Upper lobe of left lung (tissue), 4 donors: ENCODE measurements at regions not wholly inside any gene's neighbourhood (a gene's known extent, or its start where the extent isn't known, plus 50 kb on each side); places are given as distances from the start of the nearest gene placed in this dataset.

Experiments used
- CTCF ChIP-seq, 6 experiments: fragments of 450-650 bp in 4 of 6; fragments of 200-600 bp in 2 of 6; sonication (generic) in 2 of 6; IDR thresholded peaks; one replicate each; pipeline ENCODE4 v1.5.1; 2016 to 2019; ENCODE audit warnings: antibody characterized with exemption in 6 of 6
- POLR2A ChIP-seq, 4 donors: fragments of 450-650 bp; IDR thresholded peaks; one replicate each; pipeline ENCODE4 v1.5.1; 2016 to 2017; ENCODE audit warnings: antibody characterized with exemption in 4 of 4, mild to moderate bottlenecking in 2 of 4

- TF ChIP-seq CTCF (IDR thresholded peaks at IDR 0.05) (no peak), POLR2A (IDR thresholded peaks at IDR 0.05) (no peak)
Measured at GRCh38 chr6:7042654-7043545, 64.9 kb upstream of the RREB1 start.
